HepG2 (cell line): ENCODE measurements at regions not wholly inside any gene's neighbourhood (a gene's known extent, or its start where the extent isn't known, plus 50 kb on each side); places are given as distances from the start of the nearest gene placed in this dataset.
A peak's percentile ranks its signal among the peaks of the same experiment; 100 is the strongest.

Experiments used
- ATAC-seq: fragments of 200-7000 bp; cut with Tn5 transposase; 3 replicates; pipeline ENCODE4 v1.9.1; 2020; ENCODE audit warnings: mild to moderate bottlenecking, moderate library complexity
- BruUV-seq: library from RNA; stranded (reverse); fragments of 400-500 nt; replicated peaks from 2 replicates; lab custom pipeline; 2021; lab: Mats Ljungman, UMichigan
- CTCF ChIA-PET: fragments of 300-600 bp; formaldehyde crosslinking; extraction: SDS; loops from one replicate; lab custom pipeline; 2021; ENCODE audit warnings: low total read pairs, inconsistent platforms, low intra/inter-chr PET ratio; lab: Yijun Ruan, JAX
- POLR2A ChIA-PET: fragments of 350-600 bp; sonication (Branson Sonifier 250); formaldehyde crosslinking; loops from one replicate; lab custom pipeline; 2020; ENCODE audit warnings: antibody characterized with exemption, inconsistent platforms; lab: Yijun Ruan, JAX
- DNase-seq: peaks from one replicate; pipeline ENCODE4 v3.0.0-alpha.2; 2015; ENCODE audit warnings: low spot score
- FAIRE-seq: peaks from 3 replicates; lab custom pipeline; 2011; peaks lifted over from hg19 to GRCh38; lab: Jason Lieb, UNC
- H2AFZ ChIP-seq: one replicate; pipeline ENCODE4 v1.6.1; 2011; ENCODE audit warnings: low read length, inconsistent platforms
- H3K27ac ChIP-seq: fragments of 300-600 bp; 3 replicates; pipeline ENCODE4 v1.8.0; 2011; ENCODE audit warnings: mixed run types, mild to moderate bottlenecking, mixed read lengths, low read length, inconsistent platforms; ENCODE audit not compliant: insufficient read depth; ENCODE audit errors: extremely low read length
- H3K27me3 ChIP-seq, 2 experiments: fragments of 200-600 bp in 1 of 2; 2 replicates in 1 of 2; 3 replicates in 1 of 2; pipeline versions ENCODE4 v1.6.0 to v1.8.0; 2011; ENCODE audit warnings: low read length in 2 of 2, mild to moderate bottlenecking in 2 of 2, moderate library complexity in 2 of 2, inconsistent platforms in 1 of 2; ENCODE audit not compliant: insufficient read depth in 2 of 2, control insufficient read depth in 1 of 2
- H3K36me3 ChIP-seq, 2 experiments: fragments of 200-600 bp in 1 of 2; replicated peaks in 1 of 2; 2 replicates in 1 of 2; 3 replicates in 1 of 2; pipeline versions ENCODE4 v1.5.1 to v1.8.0; 2011; ENCODE audit warnings: low read length in 2 of 2, inconsistent platforms in 1 of 2; ENCODE audit not compliant: insufficient read depth in 2 of 2, control insufficient read depth in 1 of 2
- H3K4me1 ChIP-seq: 2 replicates; pipeline ENCODE4 v1.5.1; 2012; ENCODE audit warnings: low read length, inconsistent platforms; ENCODE audit not compliant: insufficient read depth
- H3K4me2 ChIP-seq: 2 replicates; pipeline ENCODE4 v1.6.0; 2011; ENCODE audit warnings: low read depth, low read length, inconsistent platforms
- H3K4me3 ChIP-seq, 3 experiments: fragments of 200-600 bp in 1 of 3; sonication (generic), shearing (Covaris generic) in 1 of 3; replicated peaks in 1 of 3; 2 replicates each; pipeline ENCODE4 v1.5.1; 2011 to 2016; ENCODE audit warnings: low read length in 3 of 3, inconsistent platforms in 2 of 3, low read depth in 2 of 3, mild to moderate bottlenecking in 2 of 3, control low read depth in 1 of 3, mixed read lengths in 1 of 3; ENCODE audit not compliant: insufficient read depth in 1 of 3
- H3K79me2 ChIP-seq: one replicate; pipeline ENCODE4 v1.6.1; 2011; ENCODE audit warnings: low read length, inconsistent platforms; ENCODE audit not compliant: insufficient read depth
- H3K9ac ChIP-seq: 2 replicates; pipeline ENCODE4 v1.6.0; 2011; ENCODE audit warnings: mild to moderate bottlenecking, low read depth, low read length, inconsistent platforms; ENCODE audit not compliant: insufficient read depth
- H3K9me3 ChIP-seq: 2 replicates; pipeline ENCODE4 v1.5.1; 2012; ENCODE audit warnings: mild to moderate bottlenecking, low read length
- H4K20me1 ChIP-seq: 2 replicates; pipeline ENCODE4 v1.6.0; 2011; ENCODE audit warnings: inconsistent platforms, mild to moderate bottlenecking, low read length, moderate library complexity; ENCODE audit not compliant: insufficient read depth
- AGO2 ChIP-seq: fragments of 200-400 bp; formaldehyde crosslinking; optimal IDR thresholded peaks from 2 replicates; pipeline ENCODE3; 2017; ENCODE audit warnings: mild to moderate bottlenecking, low read depth, low read length, moderate library complexity
- FOXM1 ChIP-seq: sonication (generic); formaldehyde crosslinking; IDR thresholded peaks from 2 replicates; pipeline ENCODE4 v1.5.0; 2020; ENCODE audit warnings: missing genetic modification reagents
- HNRNPL ChIP-seq: fragments of 200-400 bp; formaldehyde crosslinking; IDR thresholded peaks from 2 replicates; pipeline ENCODE4 v1.6.1; 2017; ENCODE audit warnings: mild to moderate bottlenecking, low read depth, low read length
- POLR2G ChIP-seq: fragments of 200-400 bp; formaldehyde crosslinking; IDR thresholded peaks from 2 replicates; pipeline ENCODE4 v1.6.1; 2018; ENCODE audit warnings: mild to moderate bottlenecking, low read depth, low read length, moderate library complexity
- SMAD3 ChIP-seq: sonication (generic); formaldehyde crosslinking; IDR thresholded peaks from 2 replicates; pipeline ENCODE4 v1.4.0; 2020; ENCODE audit warnings: missing genetic modification reagents
- TEAD3 ChIP-seq: optimal IDR thresholded peaks from 2 replicates; pipeline ENCODE3; 2016; ENCODE audit warnings: borderline replicate concordance
- ZFY ChIP-seq: sonication (generic); formaldehyde crosslinking; IDR thresholded peaks from 2 replicates; pipeline ENCODE4 v1.4.0; 2020; ENCODE audit warnings: missing genetic modification reagents
- ZNF432 ChIP-seq: sonication (generic); formaldehyde crosslinking; IDR thresholded peaks from 2 replicates; pipeline ENCODE4 v1.5.0; 2020; ENCODE audit warnings: missing genetic modification reagents, mild to moderate bottlenecking, borderline replicate concordance
- WGBS: methylation state at CpG from one replicate; pipeline ENCODE4 v1.1.6; 2017; ENCODE audit warnings: low lambda C conversion rate; 5-methylcytosine and 5-hydroxymethylcytosine counted together
- in situ Hi-C: cut with HindIII; loops from 2 replicates; pipeline ENCODE4 v1.10.0; 2017; ENCODE audit warnings: low pct_unique_long_range_greater_than_20kb; ENCODE audit not compliant: extremely low pct_ligation_motif_present
- intact Hi-C: fragments of 100-400 bp; cut with micrococcal nuclease; formaldehyde crosslinking; loops from one replicate; pipeline ENCODE4 v1.10.0; 2022; ENCODE audit not compliant: unreplicated experiment
- TF ChIP-seq, protein P1 (sequence below), 2 experiments: IDR thresholded peaks; 2 replicates each; pipeline ENCODE4 v1.6.1; 2011 to 2012; ENCODE audit warnings: low read length in 2 of 2, borderline replicate concordance in 1 of 2, low read depth in 1 of 2, mild to moderate bottlenecking in 1 of 2, moderate library complexity in 1 of 2

DNA sequence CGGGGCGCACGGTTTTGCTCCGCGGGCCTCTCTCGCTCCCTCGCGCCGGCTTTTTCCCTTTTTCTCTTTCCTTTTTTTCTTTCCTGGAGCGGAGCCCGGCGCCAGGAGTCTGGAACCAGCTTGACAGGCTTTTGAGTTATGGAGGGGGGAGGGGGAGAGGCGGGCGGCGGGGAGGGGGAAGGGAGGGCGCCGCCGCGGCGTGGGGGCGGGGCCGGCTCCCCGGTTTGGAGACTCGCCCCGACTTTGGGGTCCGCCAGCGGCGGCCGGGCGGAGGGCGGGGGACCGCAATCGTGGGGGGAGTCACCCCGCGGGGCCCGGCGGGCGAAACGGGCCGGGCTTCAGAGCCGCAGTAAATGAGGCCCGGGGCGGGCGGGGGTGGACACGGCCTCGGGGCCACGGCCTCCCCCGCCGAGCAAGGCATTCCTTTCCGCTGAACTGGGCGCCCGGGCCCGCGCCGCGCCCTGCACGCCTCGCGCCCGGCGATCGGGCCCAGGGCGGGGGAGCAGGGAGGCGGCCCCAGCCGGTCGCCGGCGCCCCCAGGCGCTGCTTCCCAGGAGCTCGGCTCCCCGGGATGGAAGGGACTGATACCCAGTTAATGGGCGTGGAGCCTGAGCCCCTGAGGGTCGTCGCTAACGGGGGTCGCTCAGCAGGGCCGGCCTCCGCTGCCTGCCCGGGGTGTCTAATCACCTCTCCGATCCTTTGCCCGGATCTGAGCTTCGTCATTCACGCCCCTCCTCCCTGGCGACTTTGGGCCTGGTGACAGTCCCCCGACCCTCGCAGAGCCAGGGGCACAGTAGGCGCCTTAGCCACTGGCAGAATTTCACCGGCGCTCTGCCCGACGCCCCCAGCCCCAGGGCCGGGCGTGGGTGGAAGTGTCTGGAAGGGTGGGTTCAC lies 138.1 kb downstream of the C9orf50 start:
- CTCF ChIA-PET: no interaction called here
- TF ChIP-seq POLR2G: no peak
- 0 out of 2 replicates have a peak, but pooled peaks have one; percentile 53 for TF ChIP-seq HNRNPL
- no peak for TF ChIP-seq SMAD3 (CRISPR knock-in tag)
- TF ChIP-seq TEAD3 (CRISPR knock-in tag): no peak
- TF ChIP-seq ZNF432: no peak
- TF ChIP-seq, protein P1, sequence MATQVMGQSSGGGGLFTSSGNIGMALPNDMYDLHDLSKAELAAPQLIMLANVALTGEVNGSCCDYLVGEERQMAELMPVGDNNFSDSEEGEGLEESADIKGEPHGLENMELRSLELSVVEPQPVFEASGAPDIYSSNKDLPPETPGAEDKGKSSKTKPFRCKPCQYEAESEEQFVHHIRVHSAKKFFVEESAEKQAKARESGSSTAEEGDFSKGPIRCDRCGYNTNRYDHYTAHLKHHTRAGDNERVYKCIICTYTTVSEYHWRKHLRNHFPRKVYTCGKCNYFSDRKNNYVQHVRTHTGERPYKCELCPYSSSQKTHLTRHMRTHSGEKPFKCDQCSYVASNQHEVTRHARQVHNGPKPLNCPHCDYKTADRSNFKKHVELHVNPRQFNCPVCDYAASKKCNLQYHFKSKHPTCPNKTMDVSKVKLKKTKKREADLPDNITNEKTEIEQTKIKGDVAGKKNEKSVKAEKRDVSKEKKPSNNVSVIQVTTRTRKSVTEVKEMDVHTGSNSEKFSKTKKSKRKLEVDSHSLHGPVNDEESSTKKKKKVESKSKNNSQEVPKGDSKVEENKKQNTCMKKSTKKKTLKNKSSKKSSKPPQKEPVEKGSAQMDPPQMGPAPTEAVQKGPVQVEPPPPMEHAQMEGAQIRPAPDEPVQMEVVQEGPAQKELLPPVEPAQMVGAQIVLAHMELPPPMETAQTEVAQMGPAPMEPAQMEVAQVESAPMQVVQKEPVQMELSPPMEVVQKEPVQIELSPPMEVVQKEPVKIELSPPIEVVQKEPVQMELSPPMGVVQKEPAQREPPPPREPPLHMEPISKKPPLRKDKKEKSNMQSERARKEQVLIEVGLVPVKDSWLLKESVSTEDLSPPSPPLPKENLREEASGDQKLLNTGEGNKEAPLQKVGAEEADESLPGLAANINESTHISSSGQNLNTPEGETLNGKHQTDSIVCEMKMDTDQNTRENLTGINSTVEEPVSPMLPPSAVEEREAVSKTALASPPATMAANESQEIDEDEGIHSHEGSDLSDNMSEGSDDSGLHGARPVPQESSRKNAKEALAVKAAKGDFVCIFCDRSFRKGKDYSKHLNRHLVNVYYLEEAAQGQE (IDR thresholded peaks at IDR 0.05; ENCODE audit: borderline replicate concordance in 1 of 2, low read depth in 1 of 2, low read length in 2 of 2): no peak
- peak; percentile 27 for TF ChIP-seq AGO2
- TF ChIP-seq ZFY (CRISPR knock-in tag): peak; percentile 10; the same call in 1 of the 2 replicates
- TF ChIP-seq FOXM1 (CRISPR knock-in tag): no peak
- POLR2A ChIA-PET: interaction anchor here (0.8 to 2.3 kb wide), 4 partner anchors 14 to 305 kb away, joined by 3 to 13 read pairs (median 6); partner anchors contain the start of gene IER5L
- 94% methylated on average over 72 of the region's 93 CpGs for WGBS
- intact Hi-C loops: loop anchor here (10.0 kb wide), 1 partner anchor 308 kb away; the partner anchor contains the start of gene IER5L
- Histone ChIP-seq H3K36me3 (no peaks in the 10 kb centered on the region), H3K4me2 (0 out of 2 replicates have a peak overlapping the region, but pooled peaks have one; percentile 69), H3K4me3 (no peak overlapping the region; a peak in 1 of 6 replicates), H3K9ac (peak overlapping the region; percentile 34; the same call in 1 of the 2 replicates), H3K27me3 (no peaks in the 10 kb centered on the region), H2AFZ (no peak overlapping the region), H3K79me2 (no peaks in the 10 kb centered on the region), H4K20me1 (no peaks in the 10 kb centered on the region), H3K4me1 (peaks cover 82% of the 10 kb centered on the region), H3K9me3 (no peaks in the 10 kb centered on the region), H3K27ac (no peak overlapping the region)
- in situ Hi-C loops: no loop called here
- BruUV-seq: no TSS peak
- DNase-seq: no peak
- no peak for FAIRE-seq
- ATAC-seq: no peak
